DND-41 (cell line): ENCODE measurements at regions not wholly inside any gene's neighbourhood (a gene's known extent, or its start where the extent isn't known, plus 50 kb on each side); places are given as distances from the start of the nearest gene placed in this dataset.
A peak's percentile ranks its signal among the peaks of the same experiment; 100 is the strongest.
"Not testable (repeated sequence)": the region's sequence is repeated elsewhere in the genome, so short reads cannot be mapped to it uniquely, and the experiment has no call there.

ENCODE experiments used
- ATAC-seq: fragments of 200-7000 bp; cut with Tn5 transposase; 3 replicates; pipeline ENCODE4 v1.9.1; 2021; ENCODE audit warnings: low read depth; ENCODE audit not compliant: insufficient read depth
- DNase-seq: peaks from one replicate; pipeline ENCODE4 v3.0.0-alpha.2; 2020
- H2AFZ ChIP-seq: 2 replicates; pipeline ENCODE4 v1.6.0; 2012; ENCODE audit warnings: low read depth, low read length
- H3K27ac ChIP-seq: 2 replicates; pipeline ENCODE4 v1.5.1; 2012; ENCODE audit warnings: low read length, inconsistent platforms
- H3K27me3 ChIP-seq: fragments of 200-600 bp; sonication (generic); 2 replicates; pipeline ENCODE4 v1.6.0; 2012; ENCODE audit warnings: low read length, mild to moderate bottlenecking, inconsistent platforms; ENCODE audit not compliant: insufficient read depth, poor library complexity
- H3K36me3 ChIP-seq: 2 replicates; pipeline ENCODE4 v1.5.1; 2012; ENCODE audit warnings: low read length, inconsistent platforms; ENCODE audit not compliant: insufficient read depth
- H3K4me1 ChIP-seq: 2 replicates; pipeline ENCODE4 v1.5.1; 2012; ENCODE audit warnings: mild to moderate bottlenecking, low read length; ENCODE audit not compliant: insufficient read depth
- H3K4me2 ChIP-seq: 2 replicates; pipeline ENCODE4 v1.6.0; 2012; ENCODE audit warnings: mild to moderate bottlenecking, moderate library complexity, low read length, inconsistent platforms; ENCODE audit not compliant: insufficient read depth
- H3K4me3 ChIP-seq, 2 experiments: fragments of 200-600 bp in 1 of 2; shearing (Covaris generic) in 1 of 2; 2 replicates each; pipeline ENCODE4 v1.5.1; 2012 to 2016; ENCODE audit warnings: inconsistent platforms in 2 of 2, low read length in 2 of 2, mild to moderate bottlenecking in 2 of 2, low read depth in 1 of 2, moderate library complexity in 1 of 2
- H3K79me2 ChIP-seq: 2 replicates; pipeline ENCODE4 v1.6.0; 2012; ENCODE audit warnings: low read length, inconsistent platforms; ENCODE audit not compliant: insufficient read depth
- H3K9ac ChIP-seq: 2 replicates; pipeline ENCODE4 v1.6.0; 2012; ENCODE audit warnings: low read depth, mild to moderate bottlenecking, inconsistent platforms, low read length, moderate library complexity
- H3K9me3 ChIP-seq: 2 replicates; pipeline ENCODE4 v1.5.1; 2012; ENCODE audit warnings: low read length, moderate library complexity, mild to moderate bottlenecking, inconsistent platforms; ENCODE audit not compliant: insufficient read depth, severe bottlenecking
- H4K20me1 ChIP-seq: 2 replicates; pipeline ENCODE4 v1.6.0; 2012; ENCODE audit warnings: low read length; ENCODE audit not compliant: insufficient read depth
- EZH2 ChIP-seq: IDR thresholded peaks from 3 replicates; pipeline ENCODE4 v1.6.1; 2012; ENCODE audit warnings: borderline replicate concordance, low read depth, mild to moderate bottlenecking, moderate library complexity, low read length, inconsistent platforms; ENCODE audit not compliant: severe bottlenecking
- TF ChIP-seq, protein P1 (sequence below): IDR thresholded peaks from 2 replicates; pipeline ENCODE4 v1.5.1; 2012; ENCODE audit warnings: borderline replicate concordance, low read length, moderate library complexity, mild to moderate bottlenecking; ENCODE audit not compliant: poor library complexity, severe bottlenecking; ENCODE audit errors: extremely low read depth

DNA sequence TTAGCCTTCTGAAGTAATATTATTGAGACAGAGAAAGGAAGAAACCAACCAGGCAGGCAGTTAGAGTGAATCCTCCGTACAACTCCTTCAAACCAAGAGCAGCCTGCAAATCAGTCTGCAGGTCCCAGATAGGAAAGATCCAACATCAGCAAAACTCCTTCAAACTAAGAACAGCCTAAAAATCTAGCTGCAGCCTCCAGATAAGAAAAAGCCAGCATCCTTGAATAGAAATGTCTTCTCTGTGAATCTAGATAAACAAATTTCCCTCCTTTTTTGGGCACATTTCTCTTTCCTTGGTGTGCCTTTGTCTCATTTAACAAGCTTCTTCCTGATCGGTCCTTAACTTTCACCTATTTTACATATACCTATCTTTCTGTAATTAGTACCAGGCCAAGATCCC lies 1004.6 kb upstream of the TMEFF2 start:
- no peaks in the 10 kb centered on the region for H4K20me1 ChIP-seq
- H3K4me2 ChIP-seq: no peak overlapping the region
- no peaks in the 10 kb centered on the region for H3K36me3 ChIP-seq
- H3K4me3 ChIP-seq: no peak overlapping the region
- TF ChIP-seq EZH2: no peak
- TF ChIP-seq, protein P1, sequence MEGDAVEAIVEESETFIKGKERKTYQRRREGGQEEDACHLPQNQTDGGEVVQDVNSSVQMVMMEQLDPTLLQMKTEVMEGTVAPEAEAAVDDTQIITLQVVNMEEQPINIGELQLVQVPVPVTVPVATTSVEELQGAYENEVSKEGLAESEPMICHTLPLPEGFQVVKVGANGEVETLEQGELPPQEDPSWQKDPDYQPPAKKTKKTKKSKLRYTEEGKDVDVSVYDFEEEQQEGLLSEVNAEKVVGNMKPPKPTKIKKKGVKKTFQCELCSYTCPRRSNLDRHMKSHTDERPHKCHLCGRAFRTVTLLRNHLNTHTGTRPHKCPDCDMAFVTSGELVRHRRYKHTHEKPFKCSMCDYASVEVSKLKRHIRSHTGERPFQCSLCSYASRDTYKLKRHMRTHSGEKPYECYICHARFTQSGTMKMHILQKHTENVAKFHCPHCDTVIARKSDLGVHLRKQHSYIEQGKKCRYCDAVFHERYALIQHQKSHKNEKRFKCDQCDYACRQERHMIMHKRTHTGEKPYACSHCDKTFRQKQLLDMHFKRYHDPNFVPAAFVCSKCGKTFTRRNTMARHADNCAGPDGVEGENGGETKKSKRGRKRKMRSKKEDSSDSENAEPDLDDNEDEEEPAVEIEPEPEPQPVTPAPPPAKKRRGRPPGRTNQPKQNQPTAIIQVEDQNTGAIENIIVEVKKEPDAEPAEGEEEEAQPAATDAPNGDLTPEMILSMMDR: no peak
- H2AFZ ChIP-seq: no peak overlapping the region
- no peak overlapping the region for H3K27ac ChIP-seq
- no peak for ATAC-seq
- H3K9me3 ChIP-seq: no peaks in the 10 kb centered on the region
- no peaks in the 10 kb centered on the region for H3K4me1 ChIP-seq
- no peaks in the 10 kb centered on the region for H3K79me2 ChIP-seq
- DNase-seq: no peak
- H3K9ac ChIP-seq: no peak overlapping the region
- H3K27me3 ChIP-seq: no peaks in the 10 kb centered on the region

DNA sequence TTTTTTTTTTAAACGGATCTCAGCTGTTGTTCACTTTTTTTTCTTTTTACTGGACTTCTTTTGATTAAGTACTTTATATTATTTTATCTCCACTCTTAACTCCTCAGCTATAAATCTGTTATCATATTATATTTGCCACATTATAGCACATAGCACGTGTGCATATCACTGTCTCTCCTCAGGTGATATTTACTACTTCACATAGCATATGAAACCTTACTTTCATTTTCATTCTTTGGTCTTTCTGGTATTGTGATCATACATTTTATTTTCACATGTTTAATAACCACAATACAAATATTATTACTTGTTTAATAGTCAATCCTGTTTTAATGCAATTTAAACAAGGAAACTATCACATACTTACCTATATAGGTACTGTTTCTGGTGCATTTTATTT lies 993.1 kb upstream of the TMEFF2 start:
- peak overlapping the region; percentile 75 for H3K4me2 ChIP-seq
- peak overlapping the region; percentile 36 for H3K9ac ChIP-seq
- TF ChIP-seq, protein P1: no peak
- no peak for TF ChIP-seq EZH2

DNA sequence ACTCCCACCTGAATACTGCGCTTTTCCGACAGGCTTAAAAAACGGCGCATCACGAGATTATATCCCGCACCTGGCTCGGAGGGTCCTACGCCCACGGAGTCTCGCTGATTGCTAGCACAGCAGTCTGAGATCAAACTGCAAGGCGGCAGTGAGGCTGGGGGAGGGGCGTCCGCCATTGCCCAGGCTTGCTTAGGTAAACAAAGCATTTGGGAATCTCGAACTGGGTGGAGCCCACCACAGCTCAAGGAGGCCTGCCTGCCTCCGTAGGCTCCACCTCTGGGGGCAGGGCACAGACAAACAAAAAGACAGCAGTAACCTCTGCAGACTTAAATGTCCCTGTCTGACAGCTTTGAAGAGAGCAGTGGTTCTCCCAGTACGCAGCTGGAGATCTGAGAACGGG lies 976.2 kb upstream of the TMEFF2 start:
- H3K4me2 ChIP-seq, H3K79me2 ChIP-seq, H3K9ac ChIP-seq, H3K4me3 ChIP-seq, H4K20me1 ChIP-seq, H3K27me3 ChIP-seq, H3K4me1 ChIP-seq, H2AFZ ChIP-seq, DNase-seq, H3K27ac ChIP-seq, ATAC-seq, H3K9me3 ChIP-seq, H3K36me3 ChIP-seq: not testable (repeated sequence)

More for the DNA sequence above, 993.1 kb upstream of the TMEFF2 start:
- H3K4me3 ChIP-seq: peak overlapping the region; percentile 17 to 47; a peak in 3 of 4 replicates
- H3K36me3 ChIP-seq: no peaks in the 10 kb centered on the region
- peaks cover 17% of the 10 kb centered on the region; the same call in 1 of the 2 replicates for H3K4me1 ChIP-seq
- H3K27ac ChIP-seq: peak overlapping the region; percentile 22; the same call in 1 of the 2 replicates
- DNase-seq (no peak), ATAC-seq (peak; percentile 72)
- H3K9me3 ChIP-seq: no peaks in the 10 kb centered on the region
- H4K20me1 ChIP-seq: no peaks in the 10 kb centered on the region
- no peaks in the 10 kb centered on the region for H3K27me3 ChIP-seq
- H2AFZ ChIP-seq: peak overlapping the region; percentile 68
- H3K79me2 ChIP-seq: no peaks in the 10 kb centered on the region

DNA sequence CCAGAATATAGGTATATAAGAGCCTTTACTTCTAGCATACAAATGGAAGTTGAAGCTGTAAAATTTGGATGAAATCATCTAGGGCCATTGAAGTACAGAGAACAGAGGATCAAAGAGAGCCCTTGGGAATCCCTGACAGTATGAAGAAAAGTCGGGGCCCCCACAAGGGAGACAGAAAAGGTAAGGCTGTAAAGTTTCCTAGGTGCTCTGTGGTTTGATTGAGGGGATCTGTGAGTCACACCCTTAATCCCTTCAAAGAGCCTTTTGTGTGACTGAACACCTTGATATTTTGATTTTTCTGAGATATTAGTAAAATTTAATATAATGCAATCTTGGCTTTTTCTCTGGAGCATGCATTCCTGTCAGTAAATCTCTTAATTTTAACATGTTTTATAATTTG lies 961.7 kb upstream of the TMEFF2 start:
- DNase-seq (no peak), ATAC-seq (no peak)
- no peak overlapping the region for H2AFZ ChIP-seq
- no peaks in the 10 kb centered on the region for H3K36me3 ChIP-seq
- TF ChIP-seq, protein P1: no peak
- no peak for TF ChIP-seq EZH2
- no peak overlapping the region for H3K4me3 ChIP-seq
- H3K79me2 ChIP-seq: no peaks in the 10 kb centered on the region
- H3K4me2 ChIP-seq: no peak overlapping the region
- H3K27ac ChIP-seq: no peak overlapping the region
- no peaks in the 10 kb centered on the region for H4K20me1 ChIP-seq
- H3K4me1 ChIP-seq: no peaks in the 10 kb centered on the region
- H3K9ac ChIP-seq: no peak overlapping the region
- no peaks in the 10 kb centered on the region for H3K9me3 ChIP-seq
- no peaks in the 10 kb centered on the region for H3K27me3 ChIP-seq
